Left ventricle myocardium inferior (tissue), 1 donor: ENCODE measurements at regions not wholly inside any gene's neighbourhood (a gene's known extent, or its start where the extent isn't known, plus 50 kb on each side); places are given as distances from the start of the nearest gene placed in this dataset.

ENCODE experiments used
- DNase-seq: peaks from one replicate; pipeline ENCODE4 v3.0.0-alpha.2; 2020
- H3K27ac ChIP-seq: fragments of 200-600 bp; replicated peaks from 2 replicates; pipeline ENCODE4 v1.8.0; 2021
- H3K27me3 ChIP-seq: fragments of 200-600 bp; 2 replicates; pipeline ENCODE4 v1.8.0; 2021; ENCODE audit warnings: low read depth
- H3K36me3 ChIP-seq: fragments of 200-600 bp; 2 replicates; pipeline ENCODE4 v1.8.0; 2021
- H3K4me1 ChIP-seq: fragments of 200-600 bp; 2 replicates; pipeline ENCODE4 v1.8.0; 2021
- H3K4me3 ChIP-seq: fragments of 200-600 bp; 2 replicates; pipeline ENCODE4 v1.8.0; 2021; ENCODE audit warnings: mild to moderate bottlenecking, moderate library complexity
- H3K9me3 ChIP-seq: fragments of 200-600 bp; replicated peaks from 2 replicates; pipeline ENCODE4 v1.8.0; 2021
- CTCF ChIP-seq: fragments of 200-600 bp; IDR thresholded peaks from 2 replicates; pipeline ENCODE4 v1.8.0; 2021; ENCODE audit warnings: antibody characterized with exemption, mild to moderate bottlenecking, borderline replicate concordance
- intact Hi-C: fragments of 100-400 bp; cut with micrococcal nuclease; formaldehyde crosslinking; loops from one replicate; pipeline ENCODE4 v1.11.0; 2022
- donor health status: DM: no; HTN: yes; CAD: no; lungs with severe emphysema.

GRCh38 chr7:148472406-148472805 lies 118.2 kb upstream of the C7orf33 start:
- Histone ChIP-seq H3K27me3 (peaks cover 57% of the 10 kb centered on the region), H3K4me1 (no peaks in the 10 kb centered on the region), H3K9me3 (no peaks in the 10 kb centered on the region), H3K36me3 (no peaks in the 10 kb centered on the region), H3K27ac (no peak overlapping the region), H3K4me3 (no peak overlapping the region)
- no peak for DNase-seq
- intact Hi-C loops, result no loop called here
- no peak for TF ChIP-seq CTCF

DNA sequence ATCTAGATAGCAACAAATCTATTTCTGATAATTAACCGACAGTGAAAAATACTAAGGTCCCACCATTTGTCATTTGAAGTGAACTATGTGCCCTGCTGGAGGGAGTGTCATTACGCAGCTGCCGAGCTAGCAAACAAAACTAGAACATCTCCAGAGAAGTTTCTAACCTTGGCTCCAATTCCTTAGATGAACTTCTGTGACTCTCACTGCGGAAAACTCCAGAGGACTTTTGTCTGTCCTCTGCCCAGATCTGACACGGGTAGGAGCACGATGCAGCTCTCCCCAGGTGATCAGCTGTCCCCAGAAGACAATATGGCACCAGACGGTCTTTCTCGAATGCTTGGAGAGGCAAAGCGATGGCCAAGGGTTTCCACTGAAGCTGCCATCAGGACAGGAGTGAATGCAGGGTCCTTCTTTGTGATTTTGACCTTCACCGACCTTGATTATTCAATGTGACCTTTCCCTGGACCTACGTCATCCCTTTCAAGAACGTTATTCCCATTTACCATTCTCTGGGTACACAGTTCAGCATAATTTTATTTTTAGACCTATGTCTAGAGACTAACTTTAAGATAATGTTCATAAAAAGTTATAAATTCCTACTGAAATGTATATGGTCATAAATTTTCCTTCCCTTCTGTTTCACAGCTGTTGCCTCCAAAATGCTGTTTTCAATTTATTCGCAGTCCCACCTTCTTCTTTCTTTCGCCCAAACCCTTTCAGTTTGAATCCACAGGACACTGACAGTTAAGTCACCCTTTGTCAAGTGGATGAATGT lies 116.7 kb upstream of the C7orf33 start:
- H3K4me3 ChIP-seq, result no peak overlapping the region
- TF ChIP-seq CTCF, result no peak
- intact Hi-C loops, result no loop called here
- peaks cover 57% of the 10 kb centered on the region for H3K27me3 ChIP-seq
- no peak for DNase-seq
- no peaks in the 10 kb centered on the region for H3K4me1 ChIP-seq
- H3K27ac ChIP-seq, result no peak overlapping the region
- no peaks in the 10 kb centered on the region for H3K9me3 ChIP-seq
- H3K36me3 ChIP-seq, result no peaks in the 10 kb centered on the region

- intact Hi-C loops, result no loop called here
- Histone ChIP-seq H3K4me1 (no peaks in the 10 kb centered on the region), H3K27ac (no peak overlapping the region), H3K9me3 (no peaks in the 10 kb centered on the region), H3K36me3 (no peaks in the 10 kb centered on the region), H3K27me3 (peaks cover 52% of the 10 kb centered on the region), H3K4me3 (no peak overlapping the region)
- no peak for TF ChIP-seq CTCF
- DNase-seq, result no peak
Observed at GRCh38 chr7:148474481-148475025, 116.0 kb upstream of the C7orf33 start.

DNA sequence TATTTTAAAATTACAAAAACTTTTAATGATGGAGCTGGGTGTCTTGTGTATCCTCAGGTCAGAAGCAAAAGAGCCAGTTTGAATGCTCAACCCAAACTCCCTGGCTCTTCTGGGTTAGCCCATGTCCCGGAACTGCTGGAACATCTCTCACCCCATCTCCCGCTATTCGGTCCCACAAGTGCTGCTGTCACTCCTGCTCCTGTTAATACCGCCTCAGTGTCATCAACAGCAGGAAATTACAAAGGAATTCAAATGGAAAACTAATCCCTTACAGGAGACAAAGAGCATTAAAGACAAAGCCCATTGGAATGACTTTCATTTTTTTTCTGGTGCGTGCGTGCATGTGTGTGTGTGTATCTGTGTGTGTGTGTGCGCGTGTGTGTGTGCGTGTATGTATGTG lies 112.0 kb upstream of the C7orf33 start:
- no peak overlapping the region for H3K4me3 ChIP-seq
- TF ChIP-seq CTCF, result no peak
- no peak for DNase-seq
- peaks cover 40% of the 10 kb centered on the region for H3K27me3 ChIP-seq
- no peaks in the 10 kb centered on the region for H3K36me3 ChIP-seq
- H3K27ac ChIP-seq, result no peak overlapping the region
- intact Hi-C loops, result no loop called here
- no peaks in the 10 kb centered on the region for H3K9me3 ChIP-seq
- no peaks in the 10 kb centered on the region for H3K4me1 ChIP-seq

GRCh38 chr7:148480479-148481146 lies 110.0 kb upstream of the C7orf33 start:
- Histone ChIP-seq H3K27me3 (peaks cover 22% of the 10 kb centered on the region), H3K4me1 (no peaks in the 10 kb centered on the region), H3K27ac (no peak overlapping the region), H3K9me3 (no peaks in the 10 kb centered on the region), H3K36me3 (no peaks in the 10 kb centered on the region), H3K4me3 (no peak overlapping the region)
- DNase-seq, result no peak
- TF ChIP-seq CTCF, result no peak
- intact Hi-C loops, result no loop called here
